Calu3 (cell line): ENCODE measurements at regions not wholly inside any gene's neighbourhood (a gene's known extent, or its start where the extent isn't known, plus 50 kb on each side); places are given as distances from the start of the nearest gene placed in this dataset.

Source experiments
- BruUV-seq: library from RNA; stranded (reverse); fragments of 400-500 nt; replicated peaks from 2 replicates; lab custom pipeline; 2021; lab: Mats Ljungman, UMichigan
- CTCF ChIA-PET: fragments of 300-600 bp; sonication (Branson Sonifier 250); formaldehyde crosslinking; loops from one replicate; lab custom pipeline; 2022; ENCODE audit warnings: antibody characterized with exemption; lab: Charles Lee
- DNase-seq: peaks from one replicate; pipeline ENCODE4 v3.0.0; 2022
- H3K27ac Mint-ChIP-seq: one replicate; pipeline ENCODE4 v1.8.0; 2022; ENCODE audit warnings: mixed read lengths; ENCODE audit not compliant: unreplicated experiment
- H3K27me3 Mint-ChIP-seq: one replicate; pipeline ENCODE4 v1.8.0; 2022; ENCODE audit warnings: mixed read lengths; ENCODE audit not compliant: unreplicated experiment
- H3K36me3 Mint-ChIP-seq: one replicate; pipeline ENCODE4 v1.8.0; 2022; ENCODE audit warnings: mild to moderate bottlenecking, moderate library complexity, mixed read lengths; ENCODE audit not compliant: insufficient read depth, unreplicated experiment
- H3K4me1 Mint-ChIP-seq: one replicate; pipeline ENCODE4 v1.8.0; 2022; ENCODE audit warnings: mild to moderate bottlenecking, low read depth, mixed read lengths; ENCODE audit not compliant: unreplicated experiment
- H3K4me3 Mint-ChIP-seq: one replicate; pipeline ENCODE4 v1.8.0; 2022; ENCODE audit warnings: mild to moderate bottlenecking, low read depth, moderate library complexity, mixed read lengths; ENCODE audit not compliant: unreplicated experiment
- H3K9me3 Mint-ChIP-seq: one replicate; pipeline ENCODE4 v1.8.0; 2022; ENCODE audit warnings: low read depth, mixed read lengths; ENCODE audit not compliant: unreplicated experiment
- intact Hi-C: fragments of 100-400 bp; cut with micrococcal nuclease; formaldehyde crosslinking; loops from one replicate; pipeline ENCODE4 v1.10.0; 2022; ENCODE audit not compliant: unreplicated experiment
- TF ChIP-seq, protein P1 (sequence below): fragments of 200-600 bp; IDR thresholded peaks from one replicate; pipeline ENCODE4 v1.8.0; 2022; ENCODE audit warnings: antibody characterized with exemption; ENCODE audit not compliant: unreplicated experiment

DNA sequence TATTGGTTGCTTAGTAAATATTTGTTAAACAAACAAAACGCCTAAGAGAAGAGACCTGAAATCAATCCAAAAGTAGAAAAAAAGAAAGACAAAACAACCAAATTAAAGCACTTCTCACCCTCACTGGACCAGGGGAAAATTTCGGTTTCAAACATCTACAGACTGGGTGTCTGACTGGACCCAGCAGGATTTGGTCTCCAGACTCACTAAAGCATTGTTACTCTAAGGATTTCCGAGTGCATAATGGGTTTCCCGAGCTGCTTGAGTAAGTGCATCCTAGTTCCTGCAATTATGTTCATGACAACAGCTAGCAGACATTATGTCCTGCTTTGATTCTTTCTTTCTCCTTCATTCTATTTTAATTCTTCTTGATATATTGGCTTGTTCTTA, 51.8 kb upstream of the FAM3C start:
- CTCF ChIA-PET = no interaction called here

DNA sequence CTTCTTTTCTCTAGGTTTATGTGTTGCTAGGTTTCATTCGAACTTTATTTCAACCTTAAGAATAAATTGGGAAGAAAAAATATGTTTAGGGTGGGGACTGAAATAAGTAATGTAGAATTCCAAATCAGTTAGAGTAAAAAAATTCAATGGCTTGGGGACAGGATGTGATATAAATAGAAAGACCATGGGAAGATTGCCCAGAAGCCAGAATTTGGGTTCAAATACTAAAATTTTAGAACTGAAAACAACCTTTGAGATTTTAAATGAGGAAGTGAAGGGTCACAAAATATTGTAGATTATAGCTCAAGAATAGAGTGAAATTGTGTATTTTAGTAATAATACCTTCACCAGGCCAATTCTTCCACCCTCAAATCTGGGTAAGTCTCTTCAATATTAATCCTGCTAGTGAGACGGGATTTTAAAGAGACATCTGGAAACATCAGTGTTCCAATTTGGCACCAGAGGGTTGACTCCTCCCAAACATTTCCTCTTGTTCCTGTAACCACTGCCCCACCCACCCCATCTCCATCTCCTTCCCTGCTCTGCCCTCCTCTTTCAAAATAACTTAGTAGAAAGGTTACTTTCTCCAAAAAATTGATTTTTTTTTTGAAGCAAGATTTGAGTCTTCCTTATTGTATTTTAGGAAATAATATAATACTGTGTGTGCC, 51.3 kb upstream of the FAM3C start:
- Mint-ChIP-seq H3K9me3 (no peaks in the 10 kb centered on the region), H3K4me3 (no peak overlapping the region), H3K27me3 (no peaks in the 10 kb centered on the region), H3K36me3 (no peaks in the 10 kb centered on the region), H3K27ac (no peak overlapping the region), H3K4me1 (no peaks in the 10 kb centered on the region)
- TF ChIP-seq, protein P1, sequence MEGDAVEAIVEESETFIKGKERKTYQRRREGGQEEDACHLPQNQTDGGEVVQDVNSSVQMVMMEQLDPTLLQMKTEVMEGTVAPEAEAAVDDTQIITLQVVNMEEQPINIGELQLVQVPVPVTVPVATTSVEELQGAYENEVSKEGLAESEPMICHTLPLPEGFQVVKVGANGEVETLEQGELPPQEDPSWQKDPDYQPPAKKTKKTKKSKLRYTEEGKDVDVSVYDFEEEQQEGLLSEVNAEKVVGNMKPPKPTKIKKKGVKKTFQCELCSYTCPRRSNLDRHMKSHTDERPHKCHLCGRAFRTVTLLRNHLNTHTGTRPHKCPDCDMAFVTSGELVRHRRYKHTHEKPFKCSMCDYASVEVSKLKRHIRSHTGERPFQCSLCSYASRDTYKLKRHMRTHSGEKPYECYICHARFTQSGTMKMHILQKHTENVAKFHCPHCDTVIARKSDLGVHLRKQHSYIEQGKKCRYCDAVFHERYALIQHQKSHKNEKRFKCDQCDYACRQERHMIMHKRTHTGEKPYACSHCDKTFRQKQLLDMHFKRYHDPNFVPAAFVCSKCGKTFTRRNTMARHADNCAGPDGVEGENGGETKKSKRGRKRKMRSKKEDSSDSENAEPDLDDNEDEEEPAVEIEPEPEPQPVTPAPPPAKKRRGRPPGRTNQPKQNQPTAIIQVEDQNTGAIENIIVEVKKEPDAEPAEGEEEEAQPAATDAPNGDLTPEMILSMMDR = no peak
- intact Hi-C loops = no loop called here
- CTCF ChIA-PET = no interaction called here
- BruUV-seq = no TSS peak
- no peak for DNase-seq

More for the DNA sequence above, 51.8 kb upstream of the FAM3C start:
- no peak for DNase-seq
- H3K27ac Mint-ChIP-seq = no peak overlapping the region
- no peaks in the 10 kb centered on the region for H3K4me1 Mint-ChIP-seq
- H3K4me3 Mint-ChIP-seq = no peak overlapping the region
- no peaks in the 10 kb centered on the region for H3K36me3 Mint-ChIP-seq
- no peaks in the 10 kb centered on the region for H3K27me3 Mint-ChIP-seq
- H3K9me3 Mint-ChIP-seq = no peaks in the 10 kb centered on the region
- no TSS peak for BruUV-seq
- TF ChIP-seq, protein P1 = no peak
- intact Hi-C loops = no loop called here

DNA sequence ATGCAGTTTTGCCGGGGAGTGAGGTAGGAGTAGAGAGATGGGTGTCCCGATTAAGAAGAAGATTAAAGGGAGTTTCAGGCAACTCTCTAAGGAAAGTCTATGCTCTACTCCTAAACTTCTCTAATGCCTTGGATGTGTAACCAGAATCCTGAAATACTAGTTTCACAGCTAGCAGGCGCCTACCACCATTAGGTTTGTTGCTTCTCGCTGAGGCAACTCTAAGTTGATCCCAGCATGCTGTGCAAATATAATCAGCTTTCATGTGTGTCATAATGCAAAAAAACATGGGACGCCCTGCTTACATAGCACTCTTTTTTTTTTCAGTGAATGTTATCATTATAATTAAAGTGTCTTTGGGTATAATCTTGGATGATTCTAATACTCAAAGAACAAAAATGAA, 50.4 kb upstream of the FAM3C start:
- Mint-ChIP-seq H3K4me3 (no peak overlapping the region), H3K27me3 (no peaks in the 10 kb centered on the region), H3K4me1 (peaks cover 5% of the 10 kb centered on the region), H3K27ac (no peak overlapping the region), H3K36me3 (no peaks in the 10 kb centered on the region), H3K9me3 (no peaks in the 10 kb centered on the region)
- intact Hi-C loops = no loop called here
- DNase-seq = no peak
- CTCF ChIA-PET = no interaction called here
- BruUV-seq = no TSS peak
- TF ChIP-seq, protein P1 = no peak
